Left colon (tissue), 2 donors: ENCODE measurements at regions not wholly inside any gene's neighbourhood (a gene's known extent, or its start where the extent isn't known, plus 50 kb on each side); places are given as distances from the start of the nearest gene placed in this dataset.

Source experiments
- ATAC-seq: fragments of 200-7000 bp; cut with Tn5 transposase; one replicate; pipeline ENCODE4 v1.9.1; 2020; ENCODE audit warnings: mild to moderate bottlenecking, moderate library complexity
- DNase-seq, 2 donors: peaks; one replicate each; pipeline ENCODE4 v3.0.0-alpha.2; 2020
- intact Hi-C, 2 donors: fragments of 100-400 bp; cut with DNase I in 1 of 2; cut with micrococcal nuclease in 1 of 2; formaldehyde crosslinking; loops; one replicate each; pipeline versions ENCODE4 v1.11.2 to v1.14.0; 2022; cut with DNase I, micrococcal nuclease
- donor health status: DM: no; HTN: no; CAD: no.
- donor health status: DM: yes; HTN: yes; CAD: no.

GRCh38 chr16:49969091-49970030 lies 55.7 kb upstream of the CNEP1R1 start:
- no peak for DNase-seq

GRCh38 chr16:49970797-49971431 lies 54.1 kb upstream of the CNEP1R1 start:
- DNase-seq, result no peak
- ATAC-seq, result peak; percentile 71
- intact Hi-C loops, result no loop called here

More at GRCh38 chr16:49969091-49970030, 55.7 kb upstream of the CNEP1R1 start:
- ATAC-seq, result no peak
- intact Hi-C loops, result no loop called here

GRCh38 chr16:49972280-49972679 lies 52.7 kb upstream of the CNEP1R1 start:
- no peak for DNase-seq
- ATAC-seq, result no peak

GRCh38 chr16:49972961-49973360 lies 52.1 kb upstream of the CNEP1R1 start:
- DNase-seq (no peak), ATAC-seq (no peak)
- intact Hi-C loops, result no loop called here

More at GRCh38 chr16:49972280-49972679, 52.7 kb upstream of the CNEP1R1 start:
- intact Hi-C loops, result no loop called here
